Keratinocyte (primary cell): ENCODE measurements at regions not wholly inside any gene's neighbourhood (a gene's known extent, or its start where the extent isn't known, plus 50 kb on each side); places are given as distances from the start of the nearest gene placed in this dataset.

Source experiments
- DNase-seq: peaks from one replicate; pipeline ENCODE4 v3.0.0-alpha.2; 2011; ENCODE audit warnings: low read depth, missing footprints, low spot score
- FAIRE-seq: peaks from 2 replicates; lab custom pipeline; 2011; peaks lifted over from hg19 to GRCh38; lab: Jason Lieb, UNC
- H2AFZ ChIP-seq: 2 replicates; pipeline ENCODE4 v1.6.0; 2012; ENCODE audit warnings: low read length, control low read depth, inconsistent platforms; ENCODE audit not compliant: control insufficient read depth
- H3K27ac ChIP-seq: 2 replicates; pipeline ENCODE4 v1.5.1; 2011; ENCODE audit warnings: low read length; ENCODE audit not compliant: control insufficient read depth, insufficient read depth
- H3K27me3 ChIP-seq: 3 replicates; pipeline ENCODE4 v1.6.0; 2011; ENCODE audit warnings: low read length; ENCODE audit not compliant: control insufficient read depth, insufficient read depth; ENCODE audit errors: extremely low read depth
- H3K36me3 ChIP-seq, 2 experiments: 2 replicates in 1 of 2; 3 replicates in 1 of 2; pipeline ENCODE4 v1.5.1; 2011; ENCODE audit warnings: low read length in 2 of 2, mild to moderate bottlenecking in 1 of 2; ENCODE audit not compliant: control insufficient read depth in 2 of 2, insufficient read depth in 2 of 2; ENCODE audit errors: extremely low read depth in 1 of 2
- H3K4me1 ChIP-seq: 3 replicates; pipeline ENCODE4 v1.5.1; 2011; ENCODE audit warnings: low read length; ENCODE audit not compliant: control insufficient read depth, insufficient read depth; ENCODE audit errors: extremely low read depth
- H3K4me2 ChIP-seq: 3 replicates; pipeline ENCODE4 v1.6.0; 2011; ENCODE audit warnings: low read depth, low read length; ENCODE audit not compliant: control insufficient read depth, insufficient read depth; ENCODE audit errors: extremely low read depth
- H3K4me3 ChIP-seq, 3 experiments: fragments of 200-600 bp in 1 of 3; sonication (generic) in 1 of 3; 2 replicates in 2 of 3; 3 replicates in 1 of 3; pipeline ENCODE4 v1.5.1; 2011 to 2016; ENCODE audit warnings: low read length in 3 of 3, mild to moderate bottlenecking in 3 of 3, control low read depth in 2 of 3, inconsistent platforms in 1 of 3, low read depth in 1 of 3, mixed read lengths in 1 of 3, mixed run types in 1 of 3, moderate library complexity in 1 of 3; ENCODE audit not compliant: control insufficient read depth in 2 of 3, insufficient read depth in 2 of 3; ENCODE audit errors: extremely low read depth in 1 of 3
- H3K79me2 ChIP-seq: 2 replicates; pipeline ENCODE4 v1.6.0; 2012; ENCODE audit warnings: low read length; ENCODE audit not compliant: control insufficient read depth, insufficient read depth
- H3K9ac ChIP-seq: 3 replicates; pipeline ENCODE4 v1.6.0; 2011; ENCODE audit warnings: low read length; ENCODE audit not compliant: control insufficient read depth, insufficient read depth; ENCODE audit errors: extremely low read depth
- H3K9me1 ChIP-seq: 3 replicates; pipeline ENCODE4 v1.6.0; 2011; ENCODE audit warnings: low read length; ENCODE audit not compliant: control insufficient read depth, insufficient read depth; ENCODE audit errors: extremely low read depth
- H3K9me3 ChIP-seq: 2 replicates; pipeline ENCODE4 v1.5.1; 2012; ENCODE audit warnings: low read depth, low read length; ENCODE audit not compliant: control insufficient read depth
- H4K20me1 ChIP-seq: 3 replicates; pipeline ENCODE4 v1.6.0; 2011; ENCODE audit warnings: low read length; ENCODE audit not compliant: control insufficient read depth, insufficient read depth; ENCODE audit errors: extremely low read depth
- CTCF ChIP-seq, 3 experiments: IDR thresholded peaks in 1 of 3; conservative IDR thresholded peaks in 1 of 3; optimal IDR thresholded peaks in 1 of 3; 2 replicates in 2 of 3; 3 replicates in 1 of 3; pipeline versions ENCODE3 to v1.5.1; 2011; ENCODE audit warnings: low read length in 3 of 3, mild to moderate bottlenecking in 3 of 3, moderate library complexity in 2 of 3, control low read depth in 1 of 3, inconsistent platforms in 1 of 3; ENCODE audit not compliant: insufficient read depth in 2 of 3; ENCODE audit errors: extremely low read depth in 1 of 3
- EZH2 ChIP-seq: IDR thresholded peaks from one replicate; pipeline ENCODE4 v1.6.1; 2012; ENCODE audit warnings: inconsistent platforms, mild to moderate bottlenecking, low read length, moderate library complexity
- dilution Hi-C: fragments of 300-500 bp; cut with MboI; formaldehyde crosslinking; loops from one replicate; pipeline ENCODE4 v1.7.0; 2020; ENCODE audit warnings: low sequenced_read_pairs; ENCODE audit not compliant: extremely low pct_ligation_motif_present

DNA sequence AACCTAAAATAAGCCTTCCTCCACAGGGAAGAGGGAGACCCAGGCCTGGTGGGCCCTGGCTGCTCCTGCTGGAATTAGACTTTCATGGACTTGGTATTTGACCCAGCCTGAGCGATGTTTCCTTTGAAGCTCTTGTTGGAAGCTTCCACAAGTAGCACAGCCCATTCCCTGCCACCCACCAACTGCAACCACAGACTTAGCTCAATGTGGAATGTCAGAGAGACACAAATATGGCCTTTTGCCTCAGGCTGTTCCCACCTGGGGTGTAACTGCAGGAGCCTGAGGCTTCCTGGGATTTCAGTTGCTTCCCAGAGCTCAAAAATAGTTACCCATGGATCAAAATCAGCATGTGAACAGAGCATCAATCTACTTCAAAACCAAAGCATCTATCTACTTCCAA is 70.3 kb upstream of the LHFPL2 start:
- H3K4me2 ChIP-seq = no peak overlapping the region
- no peak for TF ChIP-seq EZH2
- TF ChIP-seq CTCF (optimal IDR thresholded peaks at IDR 0.05 in 1 of 3, IDR thresholded peaks at IDR 0.05 in 1 of 3, conservative IDR thresholded peaks at IDR 0.05 in 1 of 3; ENCODE audit: extremely low read depth in 1 of 3, insufficient read depth in 2 of 3, low read length in 3 of 3) = no peak
- dilution Hi-C loops = no loop called here
- H3K4me1 ChIP-seq = peaks cover 5% of the 10 kb centered on the region
- FAIRE-seq = no peak
- H3K9ac ChIP-seq = no peak overlapping the region
- no peaks in the 10 kb centered on the region for H3K9me1 ChIP-seq
- no peak for DNase-seq
- no peak overlapping the region for H3K4me3 ChIP-seq
- H3K27me3 ChIP-seq = no peaks in the 10 kb centered on the region
- H2AFZ ChIP-seq = no peak overlapping the region
- H3K27ac ChIP-seq = no peak overlapping the region
- no peaks in the 10 kb centered on the region for H4K20me1 ChIP-seq
- no peaks in the 10 kb centered on the region for H3K79me2 ChIP-seq
- H3K36me3 ChIP-seq = no peaks in the 10 kb centered on the region
- no peaks in the 10 kb centered on the region for H3K9me3 ChIP-seq

- no peaks in the 10 kb centered on the region for H3K36me3 ChIP-seq
- no peaks in the 10 kb centered on the region for H3K9me1 ChIP-seq
- H3K27me3 ChIP-seq = no peaks in the 10 kb centered on the region
- DNase-seq (no peak), FAIRE-seq (no peak)
- dilution Hi-C loops = no loop called here
- TF ChIP-seq EZH2 = no peak
- TF ChIP-seq CTCF (optimal IDR thresholded peaks at IDR 0.05 in 1 of 3, IDR thresholded peaks at IDR 0.05 in 1 of 3, conservative IDR thresholded peaks at IDR 0.05 in 1 of 3; ENCODE audit: extremely low read depth in 1 of 3, insufficient read depth in 2 of 3, low read length in 3 of 3) = no peak
- H4K20me1 ChIP-seq = no peaks in the 10 kb centered on the region
- H3K27ac ChIP-seq = no peak overlapping the region
- no peak overlapping the region for H3K9ac ChIP-seq
- H3K9me3 ChIP-seq = no peaks in the 10 kb centered on the region
- no peaks in the 10 kb centered on the region for H3K79me2 ChIP-seq
- H2AFZ ChIP-seq = no peak overlapping the region
- H3K4me1 ChIP-seq = peaks cover 5% of the 10 kb centered on the region
- H3K4me3 ChIP-seq = no peak overlapping the region
- H3K4me2 ChIP-seq = no peak overlapping the region
These were observed 69.4 kb upstream of the LHFPL2 start for GRCh38 chr5:78717674-78718584.
